AG04450 (cell line): ENCODE measurements at regions not wholly inside any gene's neighbourhood (a gene's known extent, or its start where the extent isn't known, plus 50 kb on each side); places are given as distances from the start of the nearest gene placed in this dataset.

ENCODE experiments used
- CTCF ChIA-PET: fragments of 300-600, 350-600 bp; formaldehyde crosslinking; extraction: SDS; loops from one replicate; lab custom pipeline; 2022; ENCODE audit warnings: antibody characterized with exemption, inconsistent platforms; lab: Charles Lee
- POLR2A ChIA-PET: fragments of 350-600 bp; formaldehyde crosslinking; extraction: SDS; loops from one replicate; lab custom pipeline; 2021; ENCODE audit warnings: antibody characterized with exemption, inconsistent platforms; lab: Yijun Ruan, JAX
- DNase-seq: peaks from one replicate; pipeline ENCODE4 v3.0.0-alpha.2; 2011; ENCODE audit warnings: low read depth, low spot score
- H3K27ac ChIP-seq: one replicate; pipeline ENCODE4 v1.5.1; 2012; ENCODE audit warnings: low read depth, low read length, control low read depth
- H3K27me3 ChIP-seq: one replicate; pipeline ENCODE4 v1.6.0; 2012; ENCODE audit warnings: low read length; ENCODE audit not compliant: control insufficient read depth, insufficient read depth
- H3K4me3 ChIP-seq: 2 replicates; pipeline ENCODE4 v1.5.1; 2011; ENCODE audit warnings: mild to moderate bottlenecking, low read depth, low read length, control low read depth
- H3K9me3 ChIP-seq: 2 replicates; pipeline ENCODE4 v1.5.1; 2012; ENCODE audit warnings: low read length; ENCODE audit not compliant: control insufficient read depth, insufficient read depth
- TF ChIP-seq, protein P1 (sequence below): IDR thresholded peaks from 2 replicates; pipeline ENCODE4 v1.5.1; 2011; ENCODE audit warnings: low read depth, low read length, control low read depth, inconsistent platforms

DNA sequence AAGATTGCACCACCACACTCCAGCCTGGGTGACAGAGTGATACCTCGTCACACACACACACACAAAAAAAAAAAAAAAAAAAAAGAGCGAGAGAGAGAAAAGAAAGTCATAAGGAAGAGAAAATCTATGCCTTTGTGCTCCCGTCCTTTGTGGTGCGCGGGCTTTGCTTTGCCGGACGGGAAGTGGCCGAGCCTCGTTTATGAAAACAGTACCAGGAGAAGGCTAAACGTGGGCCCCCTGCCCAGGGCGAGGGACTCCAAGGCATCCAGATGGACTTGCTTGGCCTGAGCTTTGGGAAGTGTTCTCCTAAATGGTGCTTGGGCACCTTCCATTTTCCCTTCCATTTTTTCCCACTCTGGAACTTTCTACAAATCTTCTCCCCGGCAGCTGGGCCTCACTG lies 109.3 kb upstream of the LRPAP1 start:
- Histone ChIP-seq H3K4me3 (no peak overlapping the region), H3K27me3 (peaks cover 7% of the 10 kb centered on the region), H3K9me3 (no peaks in the 10 kb centered on the region; the same call in 1 of the 2 replicates), H3K27ac (no peak overlapping the region)
- ChIA-PET CTCF (no interaction called here), POLR2A (no interaction called here)
- TF ChIP-seq, protein P1, sequence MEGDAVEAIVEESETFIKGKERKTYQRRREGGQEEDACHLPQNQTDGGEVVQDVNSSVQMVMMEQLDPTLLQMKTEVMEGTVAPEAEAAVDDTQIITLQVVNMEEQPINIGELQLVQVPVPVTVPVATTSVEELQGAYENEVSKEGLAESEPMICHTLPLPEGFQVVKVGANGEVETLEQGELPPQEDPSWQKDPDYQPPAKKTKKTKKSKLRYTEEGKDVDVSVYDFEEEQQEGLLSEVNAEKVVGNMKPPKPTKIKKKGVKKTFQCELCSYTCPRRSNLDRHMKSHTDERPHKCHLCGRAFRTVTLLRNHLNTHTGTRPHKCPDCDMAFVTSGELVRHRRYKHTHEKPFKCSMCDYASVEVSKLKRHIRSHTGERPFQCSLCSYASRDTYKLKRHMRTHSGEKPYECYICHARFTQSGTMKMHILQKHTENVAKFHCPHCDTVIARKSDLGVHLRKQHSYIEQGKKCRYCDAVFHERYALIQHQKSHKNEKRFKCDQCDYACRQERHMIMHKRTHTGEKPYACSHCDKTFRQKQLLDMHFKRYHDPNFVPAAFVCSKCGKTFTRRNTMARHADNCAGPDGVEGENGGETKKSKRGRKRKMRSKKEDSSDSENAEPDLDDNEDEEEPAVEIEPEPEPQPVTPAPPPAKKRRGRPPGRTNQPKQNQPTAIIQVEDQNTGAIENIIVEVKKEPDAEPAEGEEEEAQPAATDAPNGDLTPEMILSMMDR, result no peak
- DNase-seq, result no peak

DNA sequence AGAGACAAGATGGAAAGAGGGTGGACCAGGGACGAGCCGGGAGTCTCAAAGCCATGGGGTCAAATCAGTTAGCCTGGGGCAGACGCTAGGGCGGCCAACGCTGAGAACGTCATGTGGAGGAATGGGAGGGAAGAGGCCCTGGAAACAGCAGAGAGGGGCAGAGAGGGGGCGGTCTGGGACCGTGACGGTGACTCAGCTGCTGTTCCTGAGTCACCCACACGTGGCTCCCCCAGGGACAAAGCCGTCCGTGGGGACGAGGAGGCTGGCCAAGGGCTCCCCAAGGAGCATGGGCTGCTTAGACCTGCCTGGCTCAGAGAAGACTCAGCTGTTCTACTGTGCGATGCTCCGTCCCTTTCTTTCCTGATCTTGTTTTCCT lies 108.4 kb upstream of the LRPAP1 start:
- TF ChIP-seq, protein P1, result no peak
- DNase-seq, result no peak
- Histone ChIP-seq H3K9me3 (peaks cover 3% of the 10 kb centered on the region; the same call in 1 of the 2 replicates), H3K27ac (no peak overlapping the region), H3K4me3 (no peak overlapping the region), H3K27me3 (peaks cover 7% of the 10 kb centered on the region)
- ChIA-PET CTCF (no interaction called here), POLR2A (no interaction called here)

DNA sequence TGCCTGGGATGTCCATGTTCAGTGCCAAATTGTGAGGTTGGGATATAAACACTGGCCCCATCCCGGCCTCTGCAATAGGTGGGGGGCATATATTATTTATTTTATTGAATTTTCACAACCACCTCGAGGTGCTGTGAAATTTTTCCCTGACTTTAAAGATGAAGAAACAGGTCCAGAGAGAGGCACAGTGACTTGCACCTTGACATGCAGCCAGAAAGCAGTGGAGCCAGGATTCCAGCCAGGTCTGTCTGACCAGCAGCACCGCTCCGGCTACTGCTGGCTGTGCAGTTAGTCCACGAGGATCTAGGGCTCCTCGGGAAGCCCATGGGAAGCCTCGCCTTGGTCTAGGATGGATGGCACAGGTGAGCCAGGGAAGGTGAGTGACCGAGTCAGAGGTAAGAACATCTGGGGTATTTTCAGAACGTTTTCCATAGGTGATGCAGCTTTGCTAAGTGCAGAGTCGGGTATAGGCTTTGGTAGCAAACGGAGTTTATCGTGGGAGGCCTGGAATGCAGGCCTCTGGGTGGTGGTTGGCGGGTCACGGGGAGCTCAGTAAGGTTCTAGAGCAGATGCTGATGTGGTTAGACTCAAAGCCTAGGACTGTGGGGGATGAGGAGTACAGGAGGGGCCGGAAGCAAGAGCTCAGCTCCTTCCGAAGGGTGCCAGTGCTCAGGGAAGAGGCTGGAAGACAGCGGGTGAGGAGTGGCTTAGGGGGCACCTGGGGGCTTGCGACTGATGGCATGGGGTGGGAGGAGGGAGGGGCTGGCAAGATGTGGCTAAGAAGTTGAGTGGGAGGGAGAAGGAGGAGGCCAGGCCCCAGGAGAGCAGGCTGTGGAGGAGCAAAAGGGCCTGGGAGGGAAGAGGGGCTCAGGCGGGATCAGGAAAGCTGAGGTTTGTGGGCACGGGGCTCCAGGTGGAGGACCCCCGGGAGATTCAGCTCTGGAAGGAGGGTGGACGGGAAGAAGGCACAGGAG lies 107.7 kb upstream of the LRPAP1 start:
- no peak for DNase-seq
- peaks cover 8% of the 10 kb centered on the region; the same call in 1 of the 2 replicates for H3K9me3 ChIP-seq
- H3K27me3 ChIP-seq, result peaks cover 7% of the 10 kb centered on the region
- no peak overlapping the region for H3K4me3 ChIP-seq
- POLR2A ChIA-PET, result no interaction called here
- TF ChIP-seq, protein P1, result no peak
- no peak overlapping the region for H3K27ac ChIP-seq
- CTCF ChIA-PET, result no interaction called here

DNA sequence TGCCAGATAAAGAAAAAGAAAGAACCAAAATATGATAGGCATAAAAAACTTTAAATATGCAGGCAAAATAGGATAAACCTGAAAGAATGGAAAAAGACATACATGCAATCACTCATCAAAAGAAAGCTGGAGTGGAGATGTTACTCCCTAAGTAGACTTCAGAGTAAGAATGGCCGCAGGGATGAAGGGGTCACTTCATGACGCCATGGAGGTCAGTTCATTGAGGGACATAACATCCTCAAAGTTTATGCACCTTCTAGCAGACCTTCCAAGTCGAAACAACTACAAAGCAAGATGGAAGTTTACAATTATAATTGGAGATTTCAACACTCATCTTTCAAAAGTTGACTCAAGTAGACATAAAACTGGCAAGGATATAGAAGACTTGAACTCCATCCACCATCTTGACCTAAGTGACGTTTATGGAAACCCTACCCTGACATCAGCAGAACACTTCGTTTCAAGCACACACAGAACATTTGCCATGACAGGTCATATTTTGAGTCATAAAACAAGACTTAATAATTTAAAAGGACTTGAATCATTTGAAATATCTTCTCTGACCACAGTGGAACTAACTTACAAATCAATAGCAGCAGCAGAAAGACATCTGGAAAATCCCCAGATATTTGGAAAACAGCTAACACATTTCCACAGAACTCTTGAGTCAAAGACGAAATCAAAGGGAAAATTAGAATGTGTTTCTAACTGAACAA lies 106.0 kb upstream of the LRPAP1 start:
- POLR2A ChIA-PET, result no interaction called here

More for the DNA sequence above, 106.0 kb upstream of the LRPAP1 start:
- CTCF ChIA-PET, result no interaction called here
- H3K27me3 ChIP-seq, result peaks cover 4% of the 10 kb centered on the region
- H3K27ac ChIP-seq, result no peak overlapping the region
- DNase-seq, result no peak
- no peak overlapping the region for H3K4me3 ChIP-seq
- TF ChIP-seq, protein P1, result no peak
- peaks cover 18% of the 10 kb centered on the region; the same call in 1 of the 2 replicates for H3K9me3 ChIP-seq
